ENCODE measurements at regions not wholly inside any gene's neighbourhood (a gene's known extent, or its start where the extent isn't known, plus 50 kb on each side); places are given as distances from the start of the nearest gene placed in this dataset.

DNA sequence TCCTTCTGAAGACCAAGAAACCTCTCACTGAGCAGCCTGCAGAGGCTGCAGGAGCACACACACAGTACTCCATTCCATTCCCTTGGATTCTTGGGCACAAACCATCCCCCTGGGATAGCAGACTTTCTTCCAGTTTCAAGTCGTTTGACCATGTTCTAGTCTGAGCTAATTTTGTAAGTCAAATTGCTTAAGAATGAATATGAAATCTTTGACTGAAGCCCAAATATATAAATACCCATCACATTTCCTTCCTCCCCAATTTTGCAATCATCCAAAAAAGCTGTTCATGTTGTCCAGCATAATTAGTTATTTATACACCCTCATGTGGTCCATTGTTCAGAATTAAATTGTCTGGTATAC lies 231.2 kb upstream of the TPRG1 start:
- POLR2A ChIA-PET: no interaction called here
- no peak for DNase-seq (ENCODE audit: extremely low spot score)
- CTCF ChIA-PET: interaction anchor here (0.9 to 1.0 kb wide), 3 partner anchors 14 to 1202 kb away, joined by 3 read pairs; no protein-coding TSS in a partner anchor
- TF ChIP-seq, protein P1, sequence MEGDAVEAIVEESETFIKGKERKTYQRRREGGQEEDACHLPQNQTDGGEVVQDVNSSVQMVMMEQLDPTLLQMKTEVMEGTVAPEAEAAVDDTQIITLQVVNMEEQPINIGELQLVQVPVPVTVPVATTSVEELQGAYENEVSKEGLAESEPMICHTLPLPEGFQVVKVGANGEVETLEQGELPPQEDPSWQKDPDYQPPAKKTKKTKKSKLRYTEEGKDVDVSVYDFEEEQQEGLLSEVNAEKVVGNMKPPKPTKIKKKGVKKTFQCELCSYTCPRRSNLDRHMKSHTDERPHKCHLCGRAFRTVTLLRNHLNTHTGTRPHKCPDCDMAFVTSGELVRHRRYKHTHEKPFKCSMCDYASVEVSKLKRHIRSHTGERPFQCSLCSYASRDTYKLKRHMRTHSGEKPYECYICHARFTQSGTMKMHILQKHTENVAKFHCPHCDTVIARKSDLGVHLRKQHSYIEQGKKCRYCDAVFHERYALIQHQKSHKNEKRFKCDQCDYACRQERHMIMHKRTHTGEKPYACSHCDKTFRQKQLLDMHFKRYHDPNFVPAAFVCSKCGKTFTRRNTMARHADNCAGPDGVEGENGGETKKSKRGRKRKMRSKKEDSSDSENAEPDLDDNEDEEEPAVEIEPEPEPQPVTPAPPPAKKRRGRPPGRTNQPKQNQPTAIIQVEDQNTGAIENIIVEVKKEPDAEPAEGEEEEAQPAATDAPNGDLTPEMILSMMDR (IDR thresholded peaks at IDR 0.05; ENCODE audit: control extremely low read depth, extremely low read depth, low read depth, missing control alignments): no peak

DNA sequence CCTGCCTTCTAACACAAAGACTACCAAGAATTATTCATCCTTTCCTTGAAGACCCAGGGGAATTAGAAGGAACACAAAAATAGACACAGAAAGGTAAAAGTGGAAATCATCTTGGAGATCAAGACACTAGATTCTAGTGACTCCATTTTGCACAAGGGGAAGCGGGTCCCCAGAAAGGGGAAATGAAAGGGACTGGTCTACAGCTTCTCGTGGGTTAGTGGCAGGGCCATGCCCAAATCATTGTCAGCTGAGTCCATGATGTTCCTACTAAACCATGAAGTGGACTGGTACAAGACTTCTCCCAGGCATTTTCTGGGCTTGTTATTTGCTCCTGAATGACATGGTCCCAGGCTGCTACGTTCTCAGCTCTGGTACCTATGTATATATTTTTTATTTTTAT lies 230.7 kb upstream of the TPRG1 start:
- POLR2A ChIA-PET: no interaction called here
- DNase-seq (ENCODE audit: extremely low spot score): no peak
- TF ChIP-seq, protein P1 (IDR thresholded peaks at IDR 0.05; ENCODE audit: control extremely low read depth, extremely low read depth, low read depth, missing control alignments): no peak
- CTCF ChIA-PET: interaction anchor here (0.9 to 1.0 kb wide), 4 partner anchors 13 to 1202 kb away, joined by 3 to 4 read pairs (median 3); no protein-coding TSS in a partner anchor

DNA sequence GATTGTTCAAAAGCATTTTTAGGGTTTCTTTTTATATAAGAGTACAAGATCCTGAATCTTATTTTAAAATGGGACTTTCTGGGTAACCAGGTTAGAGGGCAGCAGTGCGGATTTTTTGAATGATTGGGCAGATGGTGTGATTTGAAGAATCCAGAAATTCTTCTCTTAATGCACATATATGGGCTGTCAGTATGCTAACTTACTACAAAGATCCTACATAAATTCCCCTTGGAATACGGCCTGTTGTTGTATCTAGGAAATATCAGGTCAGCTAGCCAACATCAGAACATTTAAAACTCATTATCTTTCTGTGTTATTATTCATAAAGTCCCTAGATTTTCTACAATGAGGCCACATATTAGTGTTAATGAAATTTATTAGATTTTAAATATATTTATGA lies 229.6 kb upstream of the TPRG1 start:
- TF ChIP-seq, protein P1 (IDR thresholded peaks at IDR 0.05; ENCODE audit: control extremely low read depth, extremely low read depth, low read depth, missing control alignments): no peak
- DNase-seq (ENCODE audit: extremely low spot score): no peak
- ChIA-PET CTCF (interaction anchor here (0.9 to 1.0 kb wide), 2 partner anchors 12 to 13 kb away, joined by 4 read pairs; no protein-coding TSS in a partner anchor), POLR2A (no interaction called here)

DNA sequence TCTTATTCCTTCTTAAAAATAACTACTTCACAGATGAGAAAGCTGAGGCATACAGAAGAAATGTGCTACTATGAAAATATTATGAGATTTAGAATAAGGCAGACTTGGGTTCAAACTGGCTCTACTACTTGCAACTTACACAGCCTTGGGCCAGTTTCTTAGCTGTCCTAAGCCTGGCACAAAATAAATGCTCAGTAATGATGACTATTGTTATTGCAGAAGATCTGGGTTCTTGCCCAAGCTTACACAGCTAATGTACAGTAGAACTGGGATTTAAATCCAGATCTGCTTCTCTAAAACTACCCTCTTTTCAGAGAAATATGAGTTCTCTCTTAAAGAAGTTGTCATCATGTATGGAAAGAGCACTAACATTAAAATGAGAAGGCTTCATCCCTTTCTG lies 228.2 kb upstream of the TPRG1 start:
- POLR2A ChIA-PET: no interaction called here
- CTCF ChIA-PET: interaction anchor here (1.0 to 1.9 kb wide), 6 partner anchors 8 to 1203 kb away, joined by 3 to 13 read pairs (median 4); no protein-coding TSS in a partner anchor
- DNase-seq (ENCODE audit: extremely low spot score): no peak
- TF ChIP-seq, protein P1 (IDR thresholded peaks at IDR 0.05; ENCODE audit: control extremely low read depth, extremely low read depth, low read depth, missing control alignments): no peak

- CTCF ChIA-PET: interaction anchor here (0.9 to 1.9 kb wide), 6 partner anchors 8 to 1204 kb away, joined by 3 to 13 read pairs (median 4); no protein-coding TSS in a partner anchor
- DNase-seq (ENCODE audit: extremely low spot score): no peak
- TF ChIP-seq, protein P1 (IDR thresholded peaks at IDR 0.05; ENCODE audit: control extremely low read depth, extremely low read depth, low read depth, missing control alignments): no peak
- POLR2A ChIA-PET: no interaction called here
Measured at GRCh38 chr3:188944108-188944507, 227.7 kb upstream of the TPRG1 start.

DNA sequence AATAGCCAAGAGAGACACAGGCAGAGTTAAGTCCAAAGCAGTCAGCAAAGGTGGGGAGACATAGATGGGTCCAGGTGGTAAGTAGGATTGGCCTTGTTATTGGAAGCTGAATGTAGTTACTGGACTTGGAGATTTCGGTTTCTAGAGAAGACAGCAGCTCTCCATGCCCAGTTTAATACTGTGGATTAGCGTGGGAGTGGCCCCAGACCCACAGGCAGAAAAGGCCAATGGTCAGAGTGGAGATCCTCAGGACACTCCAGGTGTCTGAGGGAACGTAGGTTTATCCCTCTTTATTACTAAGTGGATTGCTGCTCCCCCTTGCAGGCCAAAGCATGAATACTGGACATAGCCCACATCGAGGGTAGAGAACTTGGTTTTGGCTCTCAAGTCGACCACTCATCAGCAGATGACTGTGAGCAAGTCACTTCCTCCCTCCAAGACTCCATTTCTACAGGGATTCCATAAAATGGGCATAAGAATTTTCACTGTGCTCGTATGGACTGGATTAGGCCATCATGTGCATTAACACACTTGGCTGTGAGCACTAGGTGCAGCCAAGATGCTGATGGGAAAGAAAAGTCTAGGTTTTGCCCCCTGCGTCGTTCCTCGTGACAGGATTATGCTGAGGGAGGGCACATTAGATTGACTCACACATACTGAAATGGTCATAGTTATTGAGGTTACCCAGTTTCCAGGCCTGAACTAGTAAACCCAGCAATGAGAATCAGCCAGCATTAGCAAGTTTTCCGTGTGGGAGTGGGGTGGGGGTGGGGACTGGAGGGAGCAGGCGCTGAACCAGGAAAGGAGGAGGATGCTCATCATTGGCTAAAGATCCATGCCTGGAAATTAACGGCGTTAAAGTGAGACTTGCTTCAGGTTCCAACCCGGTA lies 225.2 kb upstream of the TPRG1 start:
- no peak for DNase-seq (ENCODE audit: extremely low spot score)
- TF ChIP-seq, protein P1 (IDR thresholded peaks at IDR 0.05; ENCODE audit: control extremely low read depth, extremely low read depth, low read depth, missing control alignments): no peak
- ChIA-PET CTCF (interaction anchor here (0.7 to 18.6 kb wide), 2 partner anchors 9 to 1211 kb away, joined by 3 to 530 read pairs; no protein-coding TSS in a partner anchor), POLR2A (no interaction called here)

All from GM10248 (cell line).